IMR-90 (cell line): ENCODE measurements at regions not wholly inside any gene's neighbourhood (a gene's known extent, or its start where the extent isn't known, plus 50 kb on each side); places are given as distances from the start of the nearest gene placed in this dataset.

Experiments
- ATAC-seq: fragments of 200-7000 bp; cut with Tn5 transposase; 2 replicates; pipeline ENCODE4 v1.9.1; 2020; ENCODE audit warnings: low read depth, mild to moderate bottlenecking, moderate library complexity
- BruUV-seq: library from RNA; stranded (reverse); fragments of 400-500 nt; replicated peaks from 2 replicates; lab custom pipeline; 2021; lab: Mats Ljungman, UMichigan
- CTCF ChIA-PET: fragments of 300-600 bp; formaldehyde crosslinking; extraction: SDS; loops from one replicate; lab custom pipeline; 2021; ENCODE audit warnings: antibody characterized with exemption; lab: Yijun Ruan, JAX
- POLR2A ChIA-PET: fragments of 300-600 bp; sonication (Branson Sonifier 250); formaldehyde crosslinking; loops from one replicate; lab custom pipeline; 2022; ENCODE audit warnings: antibody characterized with exemption; ENCODE audit not compliant: unreplicated experiment; lab: Charles Lee
- DNase-seq: peaks from one replicate; pipeline ENCODE4 v3.0.0; 2013
- H2AFZ ChIP-seq: replicated peaks from 2 replicates; pipeline ENCODE3; 2013; ENCODE audit warnings: low read length, mild to moderate bottlenecking; ENCODE audit not compliant: poor library complexity
- H2AK5ac ChIP-seq: 2 replicates; pipeline ENCODE4 v1.6.1; 2013; ENCODE audit warnings: low read depth, low read length, inconsistent platforms
- H2AK9ac ChIP-seq: replicated peaks from 2 replicates; pipeline ENCODE3; 2013; ENCODE audit warnings: mild to moderate bottlenecking, low read depth, low read length, moderate library complexity; ENCODE audit not compliant: poor library complexity
- H2BK120ac ChIP-seq: 2 replicates; pipeline ENCODE4 v1.6.1; 2013; ENCODE audit warnings: low read depth, low read length, inconsistent platforms
- H2BK15ac ChIP-seq: 3 replicates; pipeline ENCODE4 v1.6.1; 2013; ENCODE audit warnings: low read depth, low read length, inconsistent platforms
- H2BK20ac ChIP-seq: 2 replicates; pipeline ENCODE4 v1.6.1; 2013; ENCODE audit warnings: low read depth, mild to moderate bottlenecking, inconsistent platforms, low read length, moderate library complexity
- H2BK5ac ChIP-seq: 2 replicates; pipeline ENCODE4 v1.6.1; 2013; ENCODE audit warnings: mild to moderate bottlenecking, low read depth, low read length, inconsistent platforms; ENCODE audit not compliant: poor library complexity, severe bottlenecking
- H3K14ac ChIP-seq: replicated peaks from 2 replicates; pipeline ENCODE4 v1.6.1; 2013; ENCODE audit warnings: low read depth, low read length, inconsistent platforms
- H3K18ac ChIP-seq: 2 replicates; pipeline ENCODE4 v1.6.1; 2013; ENCODE audit warnings: low read depth, low read length, control low read depth
- H3K23ac ChIP-seq: 2 replicates; pipeline ENCODE4 v1.6.1; 2013; ENCODE audit warnings: low read depth, low read length, inconsistent platforms
- H3K27ac ChIP-seq: 2 replicates; pipeline ENCODE4 v1.5.1; 2013; ENCODE audit warnings: mild to moderate bottlenecking, control low read depth, low read length; ENCODE audit not compliant: insufficient read depth
- H3K27me3 ChIP-seq: 2 replicates; pipeline ENCODE4 v1.6.1; 2013; ENCODE audit warnings: low read length; ENCODE audit not compliant: control insufficient read depth, insufficient read depth
- H3K36me3 ChIP-seq: 2 replicates; pipeline ENCODE4 v1.6.1; 2013; ENCODE audit warnings: low read length, mixed read lengths; ENCODE audit not compliant: control insufficient read depth, insufficient read depth
- H3K4ac ChIP-seq: 2 replicates; pipeline ENCODE4 v1.6.1; 2013; ENCODE audit warnings: low read depth, low read length, inconsistent platforms
- H3K4me1 ChIP-seq: 2 replicates; pipeline ENCODE4 v1.6.1; 2013; ENCODE audit warnings: low read length, mixed read lengths; ENCODE audit not compliant: control insufficient read depth, insufficient read depth
- H3K4me2 ChIP-seq: 2 replicates; pipeline ENCODE4 v1.6.1; 2013; ENCODE audit warnings: low read depth, mild to moderate bottlenecking, control low read depth, low read length, moderate library complexity
- H3K4me3 ChIP-seq: 2 replicates; pipeline ENCODE4 v1.5.1; 2013; ENCODE audit warnings: low read depth, mild to moderate bottlenecking, control low read depth, low read length, moderate library complexity; ENCODE audit not compliant: insufficient read depth
- H3K56ac ChIP-seq: 2 replicates; pipeline ENCODE4 v1.6.1; 2013; ENCODE audit warnings: low read length, inconsistent platforms; ENCODE audit not compliant: insufficient read depth; ENCODE audit errors: extremely low read depth
- H3K79me1 ChIP-seq, 2 experiments: 2 replicates each; pipeline ENCODE4 v1.6.1; 2013; ENCODE audit warnings: low read length in 2 of 2, inconsistent platforms in 1 of 2, low read depth in 1 of 2
- H3K9ac ChIP-seq: 2 replicates; pipeline ENCODE4 v1.6.1; 2013; ENCODE audit warnings: low read depth, low read length, control low read depth
- H3K9me1 ChIP-seq: 2 replicates; pipeline ENCODE4 v1.6.1; 2013; ENCODE audit warnings: low read length, inconsistent platforms; ENCODE audit not compliant: insufficient read depth
- H3K9me3 ChIP-seq: 2 replicates; pipeline ENCODE4 v1.6.1; 2013; ENCODE audit warnings: low read length; ENCODE audit not compliant: control insufficient read depth, insufficient read depth
- H4K20me1 ChIP-seq: 2 replicates; pipeline ENCODE4 v1.6.1; 2013; ENCODE audit warnings: low read length, inconsistent platforms; ENCODE audit not compliant: insufficient read depth
- H4K5ac ChIP-seq: 2 replicates; pipeline ENCODE4 v1.6.1; 2013; ENCODE audit warnings: mild to moderate bottlenecking, low read depth, low read length, control low read depth
- H4K8ac ChIP-seq, 2 experiments: 2 replicates each; pipeline ENCODE4 v1.6.1; 2013; ENCODE audit warnings: low read depth in 2 of 2, low read length in 2 of 2, control low read depth in 1 of 2, inconsistent platforms in 1 of 2
- H4K91ac ChIP-seq: 2 replicates; pipeline ENCODE4 v1.6.1; 2013; ENCODE audit warnings: low read depth, low read length, inconsistent platforms; ENCODE audit not compliant: insufficient read depth
- BHLHE40 ChIP-seq: fragments of 150-350 bp; IDR thresholded peaks from 2 replicates; pipeline ENCODE4 v1.6.1; 2016; ENCODE audit warnings: mild to moderate bottlenecking, low read depth, low read length
- CHD1 ChIP-seq: IDR thresholded peaks from 2 replicates; pipeline ENCODE4 v1.6.1; 2012; ENCODE audit warnings: low read depth, low read length, improper control_type of control experiment
- CTCF ChIP-seq: conservative IDR thresholded peaks from 2 replicates; pipeline ENCODE4 v1.5.1; 2012; ENCODE audit warnings: mild to moderate bottlenecking, low read depth, low read length, improper control_type of control experiment
- ELK1 ChIP-seq: fragments of 150-350 bp; IDR thresholded peaks from 2 replicates; pipeline ENCODE4 v1.6.1; 2016; ENCODE audit warnings: low read depth, mild to moderate bottlenecking, low read length, moderate library complexity, borderline replicate concordance
- FOS ChIP-seq: fragments of 150-350 bp; IDR thresholded peaks from 2 replicates; pipeline ENCODE4 v1.6.1; 2016; ENCODE audit warnings: low read depth, low read length
- MAZ ChIP-seq: IDR thresholded peaks from 2 replicates; pipeline ENCODE4 v1.6.1; 2012; ENCODE audit warnings: low read depth, mild to moderate bottlenecking, low read length, improper control_type of control experiment, moderate library complexity, borderline replicate concordance
- MXI1 ChIP-seq: IDR thresholded peaks from 2 replicates; pipeline ENCODE4 v1.6.1; 2012; ENCODE audit warnings: low read depth, mild to moderate bottlenecking, low read length, moderate library complexity, borderline replicate concordance
- RCOR1 ChIP-seq: IDR thresholded peaks from 2 replicates; pipeline ENCODE4 v1.6.1; 2012; ENCODE audit warnings: mild to moderate bottlenecking, low read length, improper control_type of control experiment; ENCODE audit not compliant: insufficient replicate concordance
- RFX5 ChIP-seq: IDR thresholded peaks from 2 replicates; pipeline ENCODE4 v1.8.0; 2012; ENCODE audit warnings: low read depth, mild to moderate bottlenecking, low read length, moderate library complexity
- SMC3 ChIP-seq: fragments of 150-350 bp; IDR thresholded peaks from 2 replicates; pipeline ENCODE4 v1.6.1; 2016; ENCODE audit warnings: low read depth, mild to moderate bottlenecking, antibody characterized with exemption, low read length, moderate library complexity
- USF2 ChIP-seq: fragments of 150-350 bp; IDR thresholded peaks from 2 replicates; pipeline ENCODE4 v1.6.1; 2017; ENCODE audit warnings: mild to moderate bottlenecking, antibody characterized with exemption, low read length, low read depth
- whole genome bisulfite sequencing, 2 experiments: methylation state at CpG; one replicate each; pipeline versions ENCODE4 v1.1.5 to v1.1.7; 2013; ENCODE audit warnings: missing lambda C conversion rate in 2 of 2; ENCODE audit not compliant: insufficient read length in 1 of 2; ENCODE audit errors: extremely low coverage in 2 of 2; 5-methylcytosine and 5-hydroxymethylcytosine counted together
- dilution Hi-C: fragments of 300-500 bp; cut with HindIII; formaldehyde crosslinking; loops from one replicate; pipeline ENCODE4 v1.14.3; 2018; ENCODE audit warnings: low sequenced_read_pairs; ENCODE audit not compliant: unreplicated experiment
- in situ Hi-C: fragments of 300-500 bp; cut with MboI; formaldehyde crosslinking; loops from 3 replicates; pipeline ENCODE4 v1.14.3; 2019; ENCODE audit warnings: low sequenced_read_pairs, inconsistent platforms, mixed read lengths
- intact Hi-C: fragments of 100-400 bp; cut with micrococcal nuclease; formaldehyde crosslinking; loops from 2 replicates; pipeline ENCODE4 v1.10.0; 2022

- H3K4me2 ChIP-seq: no peak overlapping the region
- no peaks in the 10 kb centered on the region for H3K27me3 ChIP-seq
- H2AFZ ChIP-seq: no peak overlapping the region
- no peak overlapping the region for H3K18ac ChIP-seq
- WGBS, 2 experiments: no CpG with 5 or more reads among the region's 3 CpGs
- H2BK5ac ChIP-seq: no peak overlapping the region
- H2BK15ac ChIP-seq: no peak overlapping the region
- H3K36me3 ChIP-seq: no peaks in the 10 kb centered on the region
- H3K9me3 ChIP-seq: no peaks in the 10 kb centered on the region
- no peak overlapping the region for H2BK20ac ChIP-seq
- intact Hi-C loops (no loop called here), in situ Hi-C loops (no loop called here), dilution Hi-C loops (no loop called here)
- ATAC-seq (no peak), DNase-seq (no peak)
- POLR2A ChIA-PET: no interaction called here
- no TSS peak for BruUV-seq
- no peak overlapping the region for H4K91ac ChIP-seq
- no peaks in the 10 kb centered on the region for H3K4me1 ChIP-seq
- no peak overlapping the region for H4K8ac ChIP-seq
- no peak overlapping the region for H4K5ac ChIP-seq
- H4K20me1 ChIP-seq: no peaks in the 10 kb centered on the region
- no peak overlapping the region for H2BK120ac ChIP-seq
- H3K4ac ChIP-seq: no peak overlapping the region
- no peaks in the 10 kb centered on the region for H3K79me1 ChIP-seq
- H2AK9ac ChIP-seq: no peak overlapping the region
- no peak overlapping the region for H3K14ac ChIP-seq
- TF ChIP-seq ELK1 (no peak), SMC3 (no peak), RCOR1 (no peak), BHLHE40 (no peak), CHD1 (no peak), MXI1 (no peak), CTCF (no peak), USF2 (no peak), FOS (no peak), MAZ (no peak), RFX5 (no peak)
- H3K9me1 ChIP-seq: no peaks in the 10 kb centered on the region
- H3K56ac ChIP-seq: no peak overlapping the region
- CTCF ChIA-PET: interaction anchor here (0.6 kb wide), 1 partner anchor 58 kb away, joined by 3 read pairs; no protein-coding TSS in a partner anchor
- no peak overlapping the region for H2AK5ac ChIP-seq
- no peak overlapping the region for H3K4me3 ChIP-seq
- no peak overlapping the region for H3K9ac ChIP-seq
- H3K23ac ChIP-seq: no peak overlapping the region
- no peak overlapping the region for H3K27ac ChIP-seq
Measured at GRCh38 chr4:79185526-79186045, 140.3 kb downstream of the NAA11 start.
